ENCODE measurements at regions not wholly inside any gene's neighbourhood (a gene's known extent, or its start where the extent isn't known, plus 50 kb on each side); places are given as distances from the start of the nearest gene placed in this dataset.

GRCh38 chr6:113380591-113380990 lies 476.6 kb upstream of the MARCKS start:
- H3K27me3 ChIP-seq: no peaks in the 10 kb centered on the region
- 55 to 72% methylated on average over 3 of the region's 3 CpGs for WGBS, 2 donors
- no peak for TF ChIP-seq EP300 (IDR thresholded peaks at IDR 0.05)
- no peak for TF ChIP-seq POLR2AphosphoS5 (IDR thresholded peaks at IDR 0.05)
- TF ChIP-seq, protein P1, sequence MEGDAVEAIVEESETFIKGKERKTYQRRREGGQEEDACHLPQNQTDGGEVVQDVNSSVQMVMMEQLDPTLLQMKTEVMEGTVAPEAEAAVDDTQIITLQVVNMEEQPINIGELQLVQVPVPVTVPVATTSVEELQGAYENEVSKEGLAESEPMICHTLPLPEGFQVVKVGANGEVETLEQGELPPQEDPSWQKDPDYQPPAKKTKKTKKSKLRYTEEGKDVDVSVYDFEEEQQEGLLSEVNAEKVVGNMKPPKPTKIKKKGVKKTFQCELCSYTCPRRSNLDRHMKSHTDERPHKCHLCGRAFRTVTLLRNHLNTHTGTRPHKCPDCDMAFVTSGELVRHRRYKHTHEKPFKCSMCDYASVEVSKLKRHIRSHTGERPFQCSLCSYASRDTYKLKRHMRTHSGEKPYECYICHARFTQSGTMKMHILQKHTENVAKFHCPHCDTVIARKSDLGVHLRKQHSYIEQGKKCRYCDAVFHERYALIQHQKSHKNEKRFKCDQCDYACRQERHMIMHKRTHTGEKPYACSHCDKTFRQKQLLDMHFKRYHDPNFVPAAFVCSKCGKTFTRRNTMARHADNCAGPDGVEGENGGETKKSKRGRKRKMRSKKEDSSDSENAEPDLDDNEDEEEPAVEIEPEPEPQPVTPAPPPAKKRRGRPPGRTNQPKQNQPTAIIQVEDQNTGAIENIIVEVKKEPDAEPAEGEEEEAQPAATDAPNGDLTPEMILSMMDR (IDR thresholded peaks at IDR 0.05): no peak
- TF ChIP-seq POLR2A (IDR thresholded peaks at IDR 0.05): no peak
- no peaks in the 10 kb centered on the region for H3K9me3 ChIP-seq
- no peaks in the 10 kb centered on the region for H3K36me3 ChIP-seq
- ATAC-seq (ENCODE audit: low FRiP score in 2 of 2) (no peak), DNase-seq (no peak)
- H3K27ac ChIP-seq: no peak overlapping the region
- H3K4me1 ChIP-seq: peaks cover 0 to 8% (median 6%) of the 10 kb centered on the region in 4 donors
- H3K4me3 ChIP-seq: no peak overlapping the region

- Histone ChIP-seq H3K4me3 (no peak overlapping the region), H3K9me3 (no peaks in the 10 kb centered on the region), H3K27me3 (no peaks in the 10 kb centered on the region), H3K36me3 (no peaks in the 10 kb centered on the region), H3K4me1 (peaks cover 0 to 8% (median 6%) of the 10 kb centered on the region in 4 donors), H3K27ac (no peak overlapping the region)
- ATAC-seq (ENCODE audit: low FRiP score in 2 of 2): no peak
- TF ChIP-seq POLR2A (IDR thresholded peaks at IDR 0.05): no peak
- TF ChIP-seq, protein P1 (IDR thresholded peaks at IDR 0.05): no peak
- TF ChIP-seq EP300 (IDR thresholded peaks at IDR 0.05): no peak
- no peak for TF ChIP-seq POLR2AphosphoS5 (IDR thresholded peaks at IDR 0.05)
- no peak for DNase-seq
Measured at GRCh38 chr6:113381232-113381631, 475.9 kb upstream of the MARCKS start.

GRCh38 chr6:113381959-113382358 lies 475.2 kb upstream of the MARCKS start:
- ATAC-seq (ENCODE audit: low FRiP score in 2 of 2) (no peak), DNase-seq (no peak)
- Histone ChIP-seq H3K36me3 (no peaks in the 10 kb centered on the region), H3K9me3 (no peaks in the 10 kb centered on the region), H3K4me1 (peaks cover 0 to 7% (median 5%) of the 10 kb centered on the region in 4 donors), H3K27ac (no peak overlapping the region), H3K4me3 (no peak overlapping the region), H3K27me3 (no peaks in the 10 kb centered on the region)
- 10 to 13% methylated on average over 2 of the region's 2 CpGs for WGBS, 2 donors
- TF ChIP-seq EP300 (IDR thresholded peaks at IDR 0.05) (no peak), POLR2AphosphoS5 (IDR thresholded peaks at IDR 0.05) (no peak), POLR2A (IDR thresholded peaks at IDR 0.05) (no peak)
- TF ChIP-seq, protein P1 (IDR thresholded peaks at IDR 0.05): no peak

GRCh38 chr6:113383701-113384100 lies 473.4 kb upstream of the MARCKS start:
- no peaks in the 10 kb centered on the region for H3K9me3 ChIP-seq
- peaks cover 0 to 7% (median 5%) of the 10 kb centered on the region in 4 donors for H3K4me1 ChIP-seq
- DNase-seq: no peak
- TF ChIP-seq, protein P1 (IDR thresholded peaks at IDR 0.05): no peak
- TF ChIP-seq EP300 (IDR thresholded peaks at IDR 0.05) (no peak), POLR2AphosphoS5 (IDR thresholded peaks at IDR 0.05) (no peak), POLR2A (IDR thresholded peaks at IDR 0.05) (no peak)
- WGBS, 2 donors: 76 to 77% methylated on average over 2 of the region's 2 CpGs
- ATAC-seq (ENCODE audit: low FRiP score in 2 of 2): no peak
- H3K27ac ChIP-seq: no peak overlapping the region
- no peak overlapping the region for H3K4me3 ChIP-seq
- no peaks in the 10 kb centered on the region for H3K27me3 ChIP-seq
- no peaks in the 10 kb centered on the region for H3K36me3 ChIP-seq

DNA sequence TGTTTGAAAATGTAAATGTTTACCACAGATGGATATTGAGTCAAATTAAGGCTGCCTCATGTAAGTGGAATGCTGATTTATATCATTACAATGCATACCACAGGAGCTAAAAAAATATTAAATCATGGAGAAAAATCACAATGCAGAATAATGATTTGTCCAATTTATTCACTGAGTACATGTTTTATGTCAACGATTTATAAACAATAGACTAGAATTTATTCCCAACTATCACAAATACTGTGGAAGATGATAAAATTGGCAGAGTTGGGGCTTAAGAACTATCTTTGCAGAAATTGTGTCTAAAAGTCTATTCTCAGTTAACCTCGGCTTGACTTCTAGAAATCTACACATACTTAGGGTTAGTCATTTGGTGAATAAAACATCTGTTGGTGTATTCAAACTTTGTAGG lies 472.1 kb upstream of the MARCKS start:
- Histone ChIP-seq H3K36me3 (no peaks in the 10 kb centered on the region), H3K4me3 (no peak overlapping the region), H3K4me1 (peaks cover 0 to 7% (median 5%) of the 10 kb centered on the region in 4 donors), H3K27ac (no peak overlapping the region), H3K9me3 (no peaks in the 10 kb centered on the region), H3K27me3 (no peaks in the 10 kb centered on the region)
- TF ChIP-seq POLR2A (IDR thresholded peaks at IDR 0.05): no peak
- DNase-seq (no peak), ATAC-seq (ENCODE audit: low FRiP score in 2 of 2) (no peak)
- 86 to 88% methylated on average over 2 of the region's 2 CpGs for WGBS, 2 donors
